GM21360 (cell line): ENCODE measurements at regions not wholly inside any gene's neighbourhood (a gene's known extent, or its start where the extent isn't known, plus 50 kb on each side); places are given as distances from the start of the nearest gene placed in this dataset.

Experiments
- ATAC-seq: cut with Tn5 transposase; IDR thresholded peaks from one replicate; pipeline ENCODE4 v1.9.1; 2021; ENCODE audit warnings: mild to moderate bottlenecking, moderate library complexity; ENCODE audit not compliant: unreplicated experiment

- ATAC-seq, result no peak
Observed at GRCh38 chr22:48175721-48176120, 1413.3 kb downstream of the TBC1D22A start.

GRCh38 chr22:48173773-48174160 lies 1411.3 kb downstream of the TBC1D22A start:
- no peak for ATAC-seq

GRCh38 chr22:48173061-48173772 lies 1410.8 kb downstream of the TBC1D22A start:
- ATAC-seq, result no peak

- ATAC-seq, result no peak
Observed at GRCh38 chr22:48171271-48171691, 1408.8 kb downstream of the TBC1D22A start.

GRCh38 chr22:48169227-48169626 lies 1406.8 kb downstream of the TBC1D22A start:
- no peak for ATAC-seq

- ATAC-seq, result no peak
Observed at GRCh38 chr22:48167238-48167637, 1404.8 kb downstream of the TBC1D22A start.

GRCh38 chr22:48161298-48161697 lies 1398.8 kb downstream of the TBC1D22A start:
- no peak for ATAC-seq

GRCh38 chr22:48157676-48158075 lies 1395.2 kb downstream of the TBC1D22A start:
- no peak for ATAC-seq

GRCh38 chr22:48156603-48157355 lies 1394.3 kb downstream of the TBC1D22A start:
- ATAC-seq, result no peak

- ATAC-seq, result no peak
Observed at GRCh38 chr22:48155446-48155845, 1393.0 kb downstream of the TBC1D22A start.

GRCh38 chr22:48154943-48155240 lies 1392.4 kb downstream of the TBC1D22A start:
- ATAC-seq, result no peak

- ATAC-seq, result no peak
Observed at GRCh38 chr22:48154169-48154942, 1391.9 kb downstream of the TBC1D22A start.

GRCh38 chr22:48153726-48154125 lies 1391.3 kb downstream of the TBC1D22A start:
- ATAC-seq, result no peak

- ATAC-seq, result no peak
Observed at GRCh38 chr22:48152916-48153315, 1390.5 kb downstream of the TBC1D22A start.

GRCh38 chr22:48152164-48152775 lies 1389.8 kb downstream of the TBC1D22A start:
- ATAC-seq, result no peak

GRCh38 chr22:48151641-48152040 lies 1389.2 kb downstream of the TBC1D22A start:
- ATAC-seq, result no peak

GRCh38 chr22:48147831-48148230 lies 1385.4 kb downstream of the TBC1D22A start:
- ATAC-seq, result no peak

- ATAC-seq, result no peak
Observed at GRCh38 chr22:48147404-48147803, 1385.0 kb downstream of the TBC1D22A start.

- no peak for ATAC-seq
Observed at GRCh38 chr22:48146426-48146825, 1384.0 kb downstream of the TBC1D22A start.

- no peak for ATAC-seq
Observed at GRCh38 chr22:48145738-48146137, 1383.3 kb downstream of the TBC1D22A start.

- ATAC-seq, result no peak
Observed at GRCh38 chr22:48144318-48144717, 1381.9 kb downstream of the TBC1D22A start.
